Esophagus (tissue), 2 donors: ENCODE measurements at regions not wholly inside any gene's neighbourhood (a gene's known extent, or its start where the extent isn't known, plus 50 kb on each side); places are given as distances from the start of the nearest gene placed in this dataset.

ENCODE experiments used
- H3K27ac ChIP-seq, 2 donors: one replicate each; pipeline ENCODE4 v1.5.1; 2013; ENCODE audit warnings: low read depth in 2 of 2, mild to moderate bottlenecking in 2 of 2, inconsistent platforms in 1 of 2, low read length in 1 of 2, moderate library complexity in 1 of 2
- H3K27me3 ChIP-seq, 2 donors: one replicate each; pipeline ENCODE4 v1.6.1; 2013; ENCODE audit warnings: low read length in 2 of 2, control low read depth in 1 of 2, mild to moderate bottlenecking in 1 of 2; ENCODE audit not compliant: insufficient read depth in 2 of 2, control insufficient read depth in 1 of 2
- H3K36me3 ChIP-seq, 2 donors: one replicate each; pipeline ENCODE4 v1.6.1; 2013; ENCODE audit warnings: low read length in 1 of 2; ENCODE audit not compliant: control insufficient read depth in 2 of 2, insufficient read depth in 2 of 2
- H3K4me1 ChIP-seq, 2 donors: one replicate each; pipeline ENCODE4 v1.6.1; 2013; ENCODE audit warnings: low read length in 1 of 2; ENCODE audit not compliant: control insufficient read depth in 2 of 2, insufficient read depth in 2 of 2
- H3K4me3 ChIP-seq, 2 donors: one replicate each; pipeline ENCODE4 v1.5.1; 2013; ENCODE audit warnings: low read length in 2 of 2, mild to moderate bottlenecking in 2 of 2, low read depth in 1 of 2, moderate library complexity in 1 of 2
- H3K9me3 ChIP-seq, 2 donors: one replicate each; pipeline ENCODE4 v1.6.1; 2013; ENCODE audit warnings: mild to moderate bottlenecking in 2 of 2, low read depth in 1 of 2, low read length in 1 of 2, moderate library complexity in 1 of 2; ENCODE audit not compliant: control insufficient read depth in 2 of 2, insufficient read depth in 1 of 2
- WGBS, 2 donors: extraction: QIAGEN DNeasy Blood & Tissue Kit; methylation state at CpG; one replicate each; pipeline ENCODE4 v1.1.7; 2013; 5-methylcytosine and 5-hydroxymethylcytosine counted together
- donor health status: healthy with polysubstance abuse.
- donor health status: Bipolar disorder and iron deficiency.

- WGBS, 2 donors, result 63 to 79% methylated on average over 4 of the region's 4 CpGs
- Histone ChIP-seq H3K4me1 (no peaks in the 10 kb centered on the region), H3K4me3 (no peak overlapping the region), H3K27me3 (no peaks in the 10 kb centered on the region), H3K9me3 (no peaks in the 10 kb centered on the region), H3K36me3 (no peaks in the 10 kb centered on the region), H3K27ac (no peak overlapping the region)
Measured at GRCh38 chr4:126361287-126361686, 1046.5 kb downstream of the FAT4 start.

GRCh38 chr4:126364311-126364911 is 1049.7 kb downstream of the FAT4 start:
- no peaks in the 10 kb centered on the region for H3K36me3 ChIP-seq
- WGBS, 2 donors, result 48 to 58% methylated on average over 1 of the region's 1 CpG
- no peaks in the 10 kb centered on the region for H3K9me3 ChIP-seq
- no peaks in the 10 kb centered on the region for H3K27me3 ChIP-seq
- no peaks in the 10 kb centered on the region for H3K4me1 ChIP-seq
- H3K4me3 ChIP-seq, result no peak overlapping the region
- no peak overlapping the region for H3K27ac ChIP-seq

- Histone ChIP-seq H3K36me3 (no peaks in the 10 kb centered on the region), H3K27me3 (no peaks in the 10 kb centered on the region), H3K4me1 (no peaks in the 10 kb centered on the region), H3K9me3 (no peaks in the 10 kb centered on the region), H3K4me3 (no peak overlapping the region), H3K27ac (no peak overlapping the region)
Measured at GRCh38 chr4:126369076-126369475, 1054.3 kb downstream of the FAT4 start.

DNA sequence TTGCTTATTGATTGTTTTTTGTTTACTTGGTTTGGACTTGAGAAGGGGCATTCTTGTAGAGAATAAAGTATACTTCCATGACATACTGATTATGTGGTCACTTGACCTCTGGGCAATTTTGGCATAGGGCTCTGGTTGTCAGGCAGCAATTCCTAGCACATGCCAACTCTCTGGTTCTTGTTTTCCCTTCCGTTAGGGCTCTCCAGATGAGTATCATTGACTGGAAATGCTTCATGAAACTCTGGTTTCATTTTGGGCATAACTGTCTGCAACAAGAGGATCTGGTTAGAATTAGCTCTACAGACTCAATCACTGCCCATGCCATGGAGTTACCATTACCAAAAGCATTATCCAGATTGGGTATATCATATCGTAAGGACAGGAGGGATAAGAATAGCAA is 1057.9 kb downstream of the FAT4 start:
- no peaks in the 10 kb centered on the region for H3K4me1 ChIP-seq
- no peaks in the 10 kb centered on the region for H3K27me3 ChIP-seq
- H3K9me3 ChIP-seq, result no peaks in the 10 kb centered on the region
- H3K4me3 ChIP-seq, result no peak overlapping the region
- H3K27ac ChIP-seq, result no peak overlapping the region
- H3K36me3 ChIP-seq, result no peaks in the 10 kb centered on the region
- WGBS, 2 donors, result 76 to 86% methylated on average over 2 of the region's 2 CpGs

DNA sequence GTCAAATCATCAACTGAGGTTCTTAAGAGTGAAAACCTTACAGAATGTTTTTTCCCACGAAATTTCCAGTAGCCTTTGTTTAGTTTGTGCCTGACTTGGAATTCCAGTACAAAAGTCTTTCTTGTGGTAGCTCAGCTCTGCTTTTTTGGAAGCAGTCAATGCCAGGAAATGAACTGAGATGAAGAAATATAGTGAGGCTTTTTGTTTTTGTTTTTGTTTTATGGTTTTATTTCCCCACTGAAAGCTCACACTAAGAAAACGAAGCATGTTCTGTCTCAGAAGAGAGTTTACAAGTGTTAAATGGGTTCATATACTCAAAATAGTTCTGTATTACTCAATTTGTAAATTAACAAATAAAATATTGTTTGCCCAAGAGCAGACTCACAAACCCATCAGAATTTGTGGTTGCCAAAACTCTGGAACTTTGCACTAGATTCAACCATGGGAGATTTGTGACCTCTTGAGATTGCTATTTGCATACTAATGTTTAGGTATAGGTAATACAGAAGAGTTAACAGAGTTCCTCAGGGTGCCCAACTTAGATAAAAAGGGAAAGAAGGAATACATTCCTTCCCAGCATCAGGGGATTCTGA is 1060.8 kb downstream of the FAT4 start:
- Histone ChIP-seq H3K4me1 (no peaks in the 10 kb centered on the region), H3K36me3 (no peaks in the 10 kb centered on the region), H3K4me3 (no peak overlapping the region), H3K9me3 (no peaks in the 10 kb centered on the region), H3K27me3 (no peaks in the 10 kb centered on the region), H3K27ac (no peak overlapping the region)
- WGBS, 2 donors, result 17 to 20% methylated on average over 2 of the region's 2 CpGs

DNA sequence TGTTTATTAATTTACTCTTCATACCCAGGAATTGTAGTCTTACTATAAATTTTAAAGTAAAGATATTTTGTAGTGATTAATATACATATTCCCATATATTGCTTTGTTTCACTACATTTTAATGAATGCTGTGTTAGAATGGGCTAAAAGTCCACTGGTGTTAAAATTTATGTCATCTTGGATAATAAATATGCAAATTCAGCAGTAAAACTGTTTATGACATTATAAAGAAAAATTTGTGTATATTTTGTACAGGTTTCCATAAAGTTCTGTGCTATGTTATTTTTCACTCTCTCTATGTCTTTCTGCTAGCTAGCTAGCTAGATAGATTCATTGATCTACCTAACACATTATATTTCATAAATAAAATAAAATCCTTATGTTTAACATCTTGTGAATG is 1071.2 kb downstream of the FAT4 start:
- no peaks in the 10 kb centered on the region for H3K9me3 ChIP-seq
- H3K27me3 ChIP-seq, result no peaks in the 10 kb centered on the region
- no peak overlapping the region for H3K27ac ChIP-seq
- H3K4me1 ChIP-seq, result no peaks in the 10 kb centered on the region
- no peak overlapping the region for H3K4me3 ChIP-seq
- H3K36me3 ChIP-seq, result no peaks in the 10 kb centered on the region

- 63 to 76% methylated on average over 2 of the region's 2 CpGs for WGBS, 2 donors
- Histone ChIP-seq H3K27ac (no peak overlapping the region), H3K4me3 (no peak overlapping the region), H3K9me3 (no peaks in the 10 kb centered on the region), H3K36me3 (no peaks in the 10 kb centered on the region), H3K4me1 (no peaks in the 10 kb centered on the region), H3K27me3 (no peaks in the 10 kb centered on the region)
Measured at GRCh38 chr4:126386512-126386911, 1071.8 kb downstream of the FAT4 start.

GRCh38 chr4:126395664-126396063 is 1080.9 kb downstream of the FAT4 start:
- Histone ChIP-seq H3K27me3 (no peaks in the 10 kb centered on the region), H3K36me3 (no peaks in the 10 kb centered on the region), H3K27ac (no peak overlapping the region), H3K9me3 (peaks cover 0 to 4% of the 10 kb centered on the region in 2 donors), H3K4me3 (no peak overlapping the region), H3K4me1 (no peaks in the 10 kb centered on the region)
- 89 to 91% methylated on average over 2 of the region's 2 CpGs for WGBS, 2 donors

DNA sequence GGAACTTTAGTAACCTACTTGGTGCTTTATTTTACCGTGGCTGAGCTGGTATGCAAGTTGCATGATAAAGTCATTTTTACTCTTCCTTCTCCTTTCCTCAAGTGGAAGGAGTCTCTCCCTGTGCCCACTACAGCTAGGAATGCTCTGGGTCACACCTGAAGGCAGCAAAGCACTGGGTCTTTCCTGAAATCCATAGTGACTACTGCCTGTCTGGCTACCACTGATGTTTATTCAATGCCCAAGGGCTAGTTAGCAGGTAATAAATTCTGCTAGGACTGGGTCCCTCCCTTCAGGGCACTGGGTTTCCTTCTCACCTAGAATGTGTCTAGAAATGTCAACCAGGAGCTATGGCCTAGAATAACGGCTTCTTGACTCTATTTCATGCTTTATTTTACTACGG is 1081.4 kb downstream of the FAT4 start:
- H3K36me3 ChIP-seq, result no peaks in the 10 kb centered on the region
- H3K27me3 ChIP-seq, result no peaks in the 10 kb centered on the region
- peaks cover 0 to 4% of the 10 kb centered on the region in 2 donors for H3K9me3 ChIP-seq
- no peaks in the 10 kb centered on the region for H3K4me1 ChIP-seq
- no peak overlapping the region for H3K4me3 ChIP-seq
- H3K27ac ChIP-seq, result no peak overlapping the region
- WGBS, 2 donors, result 86 to 90% methylated on average over 3 of the region's 3 CpGs

DNA sequence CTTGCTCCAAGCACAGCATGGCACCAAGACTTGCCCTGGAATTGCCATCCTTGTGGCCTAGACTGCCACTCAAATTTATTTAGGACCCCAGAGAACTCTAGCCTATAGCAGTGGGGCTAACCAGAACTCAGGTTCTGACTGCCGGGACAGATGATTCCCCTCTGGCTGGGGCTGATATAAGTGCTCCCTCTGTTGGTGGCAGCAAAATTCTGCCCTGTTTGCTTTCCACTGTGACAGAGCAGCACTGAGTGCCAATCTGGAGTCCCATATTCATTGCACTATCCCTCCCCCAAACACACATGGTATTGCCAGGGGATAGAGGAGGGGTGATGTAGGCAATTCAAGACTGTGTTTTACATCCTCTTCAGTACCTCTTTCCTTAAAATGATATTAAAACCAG is 1081.9 kb downstream of the FAT4 start:
- 98 to 100% methylated on average over 1 of the region's 1 CpG for WGBS, 2 donors
- Histone ChIP-seq H3K9me3 (peaks cover 0 to 4% of the 10 kb centered on the region in 2 donors), H3K27ac (no peak overlapping the region), H3K27me3 (no peaks in the 10 kb centered on the region), H3K4me3 (no peak overlapping the region), H3K36me3 (no peaks in the 10 kb centered on the region), H3K4me1 (no peaks in the 10 kb centered on the region)
